Stomach (tissue), 4 donors: ENCODE measurements at regions not wholly inside any gene's neighbourhood (a gene's known extent, or its start where the extent isn't known, plus 50 kb on each side); places are given as distances from the start of the nearest gene placed in this dataset.

Source experiments
- EP300 ChIP-seq: sonication (generic); formaldehyde crosslinking; IDR thresholded peaks from one replicate; pipeline ENCODE4 v1.6.1; 2017; ENCODE audit warnings: antibody characterized with exemption
- POLR2A ChIP-seq, 4 donors: fragments of 450-650 bp; IDR thresholded peaks; one replicate each; pipeline ENCODE4 v1.6.1; 2016; ENCODE audit warnings: antibody characterized with exemption in 4 of 4, control low read depth in 2 of 4, mild to moderate bottlenecking in 1 of 4, moderate library complexity in 1 of 4

DNA sequence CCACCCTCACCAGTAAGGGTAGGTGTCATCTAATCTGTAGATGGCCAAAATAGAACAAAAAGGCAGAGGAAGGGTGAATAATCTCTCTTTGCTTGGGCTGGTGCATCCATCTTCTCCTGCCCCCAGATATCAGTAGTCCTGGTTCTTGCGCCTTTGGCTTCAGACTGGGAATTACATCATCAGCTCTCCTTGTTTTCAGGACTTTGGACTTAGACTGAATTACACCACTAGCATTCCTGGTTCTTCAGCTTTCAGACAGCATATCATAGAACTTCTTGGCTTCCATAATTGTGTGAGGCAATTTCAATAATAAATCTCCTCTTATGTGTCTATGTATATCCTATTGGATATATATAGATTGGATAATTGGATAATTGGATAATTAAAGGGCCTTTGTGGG, 403.0 kb upstream of the USP24 start:
- TF ChIP-seq EP300: no peak
- TF ChIP-seq POLR2A (IDR thresholded peaks at IDR 0.05): no peak
